ENCODE measurements at regions not wholly inside any gene's neighbourhood (a gene's known extent, or its start where the extent isn't known, plus 50 kb on each side); places are given as distances from the start of the nearest gene placed in this dataset.
"Not testable (repeated sequence)": the region's sequence is repeated elsewhere in the genome, so short reads cannot be mapped to it uniquely, and the experiment has no call there.

DNA sequence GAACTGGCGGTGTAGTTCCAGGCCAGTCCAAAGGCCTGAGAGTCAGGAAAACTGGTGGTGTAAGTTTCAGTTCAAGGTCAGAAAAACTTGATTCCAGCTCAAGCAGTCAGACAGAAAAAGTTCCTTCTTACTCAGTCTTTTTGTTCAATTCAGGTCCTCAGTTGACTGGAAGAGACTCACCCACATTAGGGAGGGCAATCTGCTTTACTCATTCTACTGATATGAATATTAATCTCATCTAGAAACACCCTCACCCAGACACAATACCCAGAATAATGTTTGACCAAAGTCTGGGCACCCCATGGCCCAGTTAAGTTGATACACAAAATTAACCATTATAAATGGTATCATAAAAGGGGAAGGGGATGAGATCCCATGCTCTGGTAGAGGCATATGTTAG lies 50.1 kb upstream of the LTA4H start:
- Mint-ChIP-seq H3K36me3 (ENCODE audit: insufficient read depth in 2 of 2) (peaks cover 9 to 12% of the 10 kb centered on the region in 2 donors), H3K27me3 (ENCODE audit: low read depth) (no peaks in the 10 kb centered on the region), H3K4me3 (no peak overlapping the region), H3K4me1 (ENCODE audit: low read depth) (no peaks in the 10 kb centered on the region), H3K9me3 (peaks cover 10 to 12% of the 10 kb centered on the region in 2 donors), H3K27ac (no peak overlapping the region)
- ATAC-seq (replicated peaks in 1 of 2) (peak in 1 of 2 donors; percentile 44), DNase-seq (no peak)

DNA sequence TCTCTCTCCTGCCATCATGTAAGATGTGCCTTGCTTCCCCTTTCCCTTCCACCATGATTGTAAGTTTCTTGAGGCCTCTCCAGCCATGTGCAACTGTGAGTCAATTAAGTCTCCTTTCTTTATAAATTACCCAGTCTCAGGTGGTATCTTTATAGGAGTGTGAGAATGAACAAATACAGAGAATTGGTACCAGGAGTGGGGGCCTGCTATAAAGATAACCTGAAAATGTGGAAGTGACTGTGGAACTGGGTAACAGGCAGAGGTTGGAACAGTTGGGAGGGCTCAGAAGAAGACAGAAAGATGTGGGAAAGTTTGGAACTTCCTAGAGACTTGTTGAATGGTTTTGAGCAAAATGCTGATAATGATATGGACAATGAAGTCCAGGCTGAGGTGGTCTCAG lies 50.8 kb upstream of the LTA4H start:
- DNase-seq; ATAC-seq (replicated peaks in 1 of 2); H3K27ac Mint-ChIP-seq; H3K27me3 Mint-ChIP-seq (ENCODE audit: low read depth); H3K4me3 Mint-ChIP-seq; H3K4me1 Mint-ChIP-seq (ENCODE audit: low read depth): not testable (repeated sequence)
- Mint-ChIP-seq H3K36me3 (ENCODE audit: insufficient read depth in 2 of 2) (peaks cover 9 to 16% of the 10 kb centered on the region in 2 donors), H3K9me3 (peaks cover 10 to 12% of the 10 kb centered on the region in 2 donors)

DNA sequence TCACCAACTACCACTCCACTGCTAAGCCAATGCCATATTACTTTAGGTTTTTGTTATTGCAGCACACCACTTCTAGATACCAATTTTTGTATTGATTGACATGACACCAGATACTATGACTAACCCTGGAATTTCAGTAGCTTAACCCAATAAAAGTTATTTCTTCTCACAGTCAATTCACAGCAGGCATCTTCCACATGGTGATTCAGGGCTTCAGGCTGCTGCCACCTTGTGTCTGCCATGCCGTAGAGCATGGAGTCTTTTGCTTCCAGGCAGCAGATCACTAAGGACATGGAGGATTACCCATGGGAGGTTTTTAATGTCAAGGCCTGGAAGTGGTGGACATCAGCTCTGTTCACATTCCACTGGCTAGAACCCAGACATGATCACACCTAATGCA lies 56.4 kb upstream of the LTA4H start:
- Mint-ChIP-seq H3K36me3 (ENCODE audit: insufficient read depth in 2 of 2) (peaks cover 6 to 7% of the 10 kb centered on the region in 2 donors), H3K27me3 (ENCODE audit: low read depth) (no peaks in the 10 kb centered on the region), H3K4me1 (ENCODE audit: low read depth) (peaks cover 18% of the 10 kb centered on the region), H3K27ac (no peak overlapping the region), H3K4me3 (no peak overlapping the region), H3K9me3 (peaks cover 4 to 5% of the 10 kb centered on the region in 2 donors)
- DNase-seq = no peak
- no peak for ATAC-seq (replicated peaks in 1 of 2)

DNA sequence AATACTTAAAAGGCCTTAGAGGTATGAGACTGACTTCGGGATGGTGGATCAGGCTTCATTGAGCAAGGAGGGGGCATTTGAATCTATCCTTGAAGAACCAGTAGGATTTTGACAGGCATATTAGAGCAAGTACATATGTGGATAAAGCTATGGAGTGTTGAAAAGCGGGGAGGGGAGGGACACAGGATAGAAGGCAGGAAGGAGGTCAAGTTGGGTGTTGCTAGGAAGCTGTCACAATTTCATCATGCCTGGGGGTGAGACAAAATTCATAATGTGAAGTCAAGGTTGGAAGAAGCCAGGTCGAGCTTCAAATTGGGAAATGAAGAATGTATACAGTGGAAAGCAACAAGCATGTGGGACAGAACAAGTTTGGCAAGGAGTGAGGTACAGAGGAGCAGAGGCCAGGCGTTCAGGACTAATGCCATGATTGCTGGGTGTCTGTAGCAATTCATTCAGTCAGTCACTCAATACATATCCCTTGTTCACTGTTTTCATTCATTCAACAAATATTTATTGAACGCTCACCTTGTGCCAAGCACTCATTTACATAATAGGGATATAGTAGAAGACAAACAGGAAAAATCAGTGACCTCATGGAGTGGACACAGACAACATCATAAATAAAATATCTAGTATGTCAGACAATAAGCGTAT lies 58.3 kb upstream of the LTA4H start:
- Mint-ChIP-seq H3K4me1 (ENCODE audit: low read depth) (peaks cover 24% of the 10 kb centered on the region), H3K27me3 (ENCODE audit: low read depth) (no peaks in the 10 kb centered on the region), H3K4me3 (no peak overlapping the region), H3K9me3 (peaks cover 4 to 7% of the 10 kb centered on the region in 2 donors), H3K36me3 (ENCODE audit: insufficient read depth in 2 of 2) (peaks cover 6 to 7% of the 10 kb centered on the region in 2 donors), H3K27ac (peak overlapping the region; percentile 3)
- DNase-seq = no peak
- no peak for ATAC-seq (replicated peaks in 1 of 2)

DNA sequence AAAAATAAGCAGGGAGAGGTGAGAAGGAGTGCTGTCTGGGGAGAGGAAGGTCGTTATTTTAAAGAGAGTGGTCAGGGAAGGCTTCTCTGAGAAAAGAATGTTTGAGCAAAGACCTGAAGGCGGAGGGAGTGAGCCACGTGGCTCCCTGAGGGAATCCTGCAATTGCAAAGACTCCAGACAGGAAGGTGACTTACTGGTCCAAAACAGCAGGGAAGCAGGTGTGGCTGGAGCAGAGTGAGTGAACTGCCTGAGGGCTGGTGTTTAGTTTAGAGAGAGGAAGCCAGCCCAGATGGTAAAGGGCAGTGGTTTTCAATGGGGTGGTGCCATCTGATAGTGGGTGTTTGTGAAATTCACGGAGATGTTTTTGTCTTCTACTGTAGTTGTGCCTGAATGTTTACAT lies 58.8 kb upstream of the LTA4H start:
- peak overlapping the region in 1 of 2 donors; percentile 49 for H3K4me3 Mint-ChIP-seq
- H3K27ac Mint-ChIP-seq = peak overlapping the region; percentile 3
- no peaks in the 10 kb centered on the region for H3K27me3 Mint-ChIP-seq (ENCODE audit: low read depth)
- ATAC-seq (replicated peaks in 1 of 2) (peak in 1 of 2 donors; percentile 54), DNase-seq (no peak)
- peaks cover 26% of the 10 kb centered on the region for H3K4me1 Mint-ChIP-seq (ENCODE audit: low read depth)
- peaks cover 6 to 7% of the 10 kb centered on the region in 2 donors for H3K36me3 Mint-ChIP-seq (ENCODE audit: insufficient read depth in 2 of 2)
- H3K9me3 Mint-ChIP-seq = peaks cover 4 to 5% of the 10 kb centered on the region in 2 donors

DNA sequence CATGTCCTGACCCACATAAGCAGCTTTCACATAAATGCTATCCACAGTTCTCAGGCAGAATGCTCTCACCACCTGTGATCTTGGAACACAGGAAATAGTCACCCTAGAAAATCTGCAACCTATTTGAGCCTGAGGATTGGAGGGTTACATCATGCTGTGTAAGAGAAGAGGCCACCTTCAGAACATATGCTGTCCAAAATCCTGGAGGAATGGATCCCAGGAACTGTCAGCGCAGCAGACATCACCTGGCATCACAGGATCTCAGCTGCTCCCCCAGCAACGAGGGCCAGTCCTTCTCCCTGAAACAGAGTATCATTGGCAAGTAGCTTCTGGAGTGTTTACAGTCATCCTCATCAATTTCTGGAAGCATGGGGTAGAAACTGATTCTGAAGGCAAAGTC lies 63.2 kb upstream of the LTA4H start:
- ATAC-seq (replicated peaks in 1 of 2) (no peak), DNase-seq (no peak)
- no peak overlapping the region for H3K4me3 Mint-ChIP-seq
- no peaks in the 10 kb centered on the region for H3K27me3 Mint-ChIP-seq (ENCODE audit: low read depth)
- no peak overlapping the region for H3K27ac Mint-ChIP-seq
- peaks cover 36% of the 10 kb centered on the region for H3K4me1 Mint-ChIP-seq (ENCODE audit: low read depth)
- H3K36me3 Mint-ChIP-seq (ENCODE audit: insufficient read depth in 2 of 2) = no peaks in the 10 kb centered on the region
- H3K9me3 Mint-ChIP-seq = peaks cover 0 to 2% of the 10 kb centered on the region in 2 donors

DNA sequence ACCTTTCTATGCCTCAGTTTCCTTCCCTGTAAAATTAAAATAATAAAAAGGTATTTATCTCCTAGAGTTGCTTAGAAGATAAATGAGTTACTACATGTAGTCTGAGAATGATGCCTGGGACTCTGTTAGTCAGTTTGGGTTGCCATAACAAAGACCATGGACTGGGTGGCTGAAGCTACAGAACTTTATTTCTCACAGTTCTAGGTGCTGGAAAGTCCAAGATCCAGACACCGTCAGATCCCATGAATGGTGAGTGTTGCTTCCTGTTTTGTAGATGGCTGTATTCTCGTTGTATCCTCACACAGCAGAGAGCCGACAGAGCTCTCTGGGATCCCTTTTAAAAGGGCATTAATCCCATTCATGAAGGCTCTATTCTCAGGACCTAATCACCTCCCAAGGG lies 64.0 kb upstream of the LTA4H start:
- H3K36me3 Mint-ChIP-seq (ENCODE audit: insufficient read depth in 2 of 2) = no peaks in the 10 kb centered on the region
- DNase-seq = no peak
- H3K4me1 Mint-ChIP-seq (ENCODE audit: low read depth) = peaks cover 28% of the 10 kb centered on the region
- no peak overlapping the region for H3K27ac Mint-ChIP-seq
- peaks cover 0 to 2% of the 10 kb centered on the region in 2 donors for H3K9me3 Mint-ChIP-seq
- no peak overlapping the region for H3K4me3 Mint-ChIP-seq
- no peak for ATAC-seq (replicated peaks in 1 of 2)
- H3K27me3 Mint-ChIP-seq (ENCODE audit: low read depth) = no peaks in the 10 kb centered on the region

DNA sequence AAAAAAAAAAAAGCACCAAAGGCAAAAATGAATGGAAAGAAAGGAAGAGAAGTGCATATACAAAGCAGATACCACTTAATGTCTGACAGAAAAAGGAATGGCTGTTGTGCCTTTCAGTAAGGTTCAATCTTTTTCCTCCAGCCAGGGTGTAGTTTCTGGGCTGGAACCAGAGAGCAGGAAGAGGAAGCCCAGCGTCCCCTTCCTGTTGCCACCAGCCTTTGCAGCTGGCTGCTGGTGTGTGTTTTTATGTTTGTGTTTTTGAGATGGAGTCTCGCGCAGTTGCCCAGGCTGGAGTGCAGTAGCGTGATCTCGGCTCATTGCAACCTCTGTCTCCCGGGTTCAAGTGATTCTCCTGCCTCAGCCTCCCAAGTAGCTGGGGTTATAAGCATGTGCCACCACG lies 64.6 kb upstream of the LTA4H start:
- Mint-ChIP-seq H3K27me3 (ENCODE audit: low read depth) (no peaks in the 10 kb centered on the region), H3K9me3 (peaks cover 0 to 2% of the 10 kb centered on the region in 2 donors), H3K36me3 (ENCODE audit: insufficient read depth in 2 of 2) (no peaks in the 10 kb centered on the region), H3K4me1 (ENCODE audit: low read depth) (peaks cover 23% of the 10 kb centered on the region), H3K4me3 (no peak overlapping the region), H3K27ac (no peak overlapping the region)
- no peak for ATAC-seq (replicated peaks in 1 of 2)
- DNase-seq = no peak

DNA sequence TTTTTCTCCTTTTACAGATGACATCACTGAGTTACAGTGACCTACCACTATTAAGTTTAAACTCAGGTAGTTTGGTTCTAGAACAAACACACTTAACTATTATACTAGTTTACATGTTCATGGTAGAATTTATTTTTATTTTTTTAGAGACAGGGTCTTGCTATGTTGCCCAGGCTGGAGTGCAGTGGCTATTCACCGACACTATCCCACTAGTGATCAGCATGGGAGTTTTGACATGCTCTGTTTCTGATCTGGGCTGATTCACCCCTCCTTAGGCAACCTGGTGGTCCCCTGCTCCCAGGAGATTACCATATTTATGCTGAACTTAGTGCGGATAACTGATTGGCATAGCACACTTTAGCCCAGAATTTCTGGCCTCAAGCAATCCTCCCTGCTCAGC lies 66.4 kb upstream of the LTA4H start:
- no peak for DNase-seq
- H3K36me3 Mint-ChIP-seq (ENCODE audit: insufficient read depth in 2 of 2) = no peaks in the 10 kb centered on the region
- no peak overlapping the region for H3K4me3 Mint-ChIP-seq
- peaks cover 22% of the 10 kb centered on the region for H3K4me1 Mint-ChIP-seq (ENCODE audit: low read depth)
- ATAC-seq (replicated peaks in 1 of 2) = no peak
- no peaks in the 10 kb centered on the region for H3K27me3 Mint-ChIP-seq (ENCODE audit: low read depth)
- peaks cover 0 to 2% of the 10 kb centered on the region in 2 donors for H3K9me3 Mint-ChIP-seq
- H3K27ac Mint-ChIP-seq = no peak overlapping the region

DNA sequence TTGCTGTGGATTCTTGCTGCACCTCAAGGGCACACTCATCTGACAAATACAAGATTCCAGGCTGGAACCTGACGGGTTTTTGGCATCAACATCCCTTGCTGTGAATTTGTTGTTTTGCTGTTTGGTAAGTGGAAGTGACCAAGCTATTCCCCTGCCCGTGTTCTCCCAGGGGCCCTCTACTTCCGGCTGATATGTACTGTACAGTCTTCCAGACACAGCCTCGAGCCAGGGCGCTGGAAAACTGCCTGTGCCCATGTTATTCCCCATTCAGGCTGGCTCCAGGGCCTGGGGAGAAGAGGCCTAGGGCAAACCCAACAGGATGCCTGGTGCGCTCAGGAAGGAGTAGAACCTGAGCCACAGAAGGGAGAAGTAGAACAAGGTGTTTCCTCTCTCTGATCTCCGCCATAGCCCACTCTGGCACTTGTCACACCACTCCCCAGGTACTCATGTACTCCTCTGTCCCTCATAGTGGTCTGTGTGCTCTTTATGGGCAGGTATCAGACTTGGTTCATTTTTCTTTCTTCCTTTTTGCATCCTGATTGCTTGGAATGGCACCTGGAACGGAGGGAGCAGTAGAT lies 67.8 kb upstream of the LTA4H start:
- Mint-ChIP-seq H3K36me3 (ENCODE audit: insufficient read depth in 2 of 2) (no peaks in the 10 kb centered on the region), H3K27me3 (ENCODE audit: low read depth) (no peaks in the 10 kb centered on the region)

DNA sequence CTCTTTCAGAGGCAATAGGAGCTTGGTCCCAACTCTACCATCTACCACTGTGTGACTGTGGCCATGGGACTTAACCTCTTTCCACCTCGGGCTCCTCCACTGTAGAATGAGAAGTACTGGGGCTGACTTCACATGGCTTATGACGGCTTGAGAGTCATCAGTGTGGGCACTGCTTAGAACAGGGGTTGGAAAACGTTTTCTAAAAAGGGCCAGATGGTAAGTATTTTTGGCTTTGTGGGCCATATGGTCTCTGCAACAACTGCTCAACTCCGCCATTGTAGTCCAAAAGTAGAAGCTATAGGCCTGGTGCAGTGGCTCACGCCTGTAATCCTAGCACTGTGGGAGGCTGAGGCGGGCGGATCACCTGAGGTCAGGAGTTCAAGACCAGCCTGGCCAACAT lies 69.2 kb upstream of the LTA4H start:
- no peaks in the 10 kb centered on the region for H3K27me3 Mint-ChIP-seq (ENCODE audit: low read depth)
- ATAC-seq (replicated peaks in 1 of 2) = no peak
- peaks cover 21% of the 10 kb centered on the region for H3K4me1 Mint-ChIP-seq (ENCODE audit: low read depth)

More for the DNA sequence above, 67.8 kb upstream of the LTA4H start:
- no peak overlapping the region for H3K27ac Mint-ChIP-seq
- DNase-seq (no peak), ATAC-seq (replicated peaks in 1 of 2) (no peak)
- no peaks in the 10 kb centered on the region for H3K9me3 Mint-ChIP-seq
- no peak overlapping the region for H3K4me3 Mint-ChIP-seq
- peaks cover 26% of the 10 kb centered on the region for H3K4me1 Mint-ChIP-seq (ENCODE audit: low read depth)

DNA sequence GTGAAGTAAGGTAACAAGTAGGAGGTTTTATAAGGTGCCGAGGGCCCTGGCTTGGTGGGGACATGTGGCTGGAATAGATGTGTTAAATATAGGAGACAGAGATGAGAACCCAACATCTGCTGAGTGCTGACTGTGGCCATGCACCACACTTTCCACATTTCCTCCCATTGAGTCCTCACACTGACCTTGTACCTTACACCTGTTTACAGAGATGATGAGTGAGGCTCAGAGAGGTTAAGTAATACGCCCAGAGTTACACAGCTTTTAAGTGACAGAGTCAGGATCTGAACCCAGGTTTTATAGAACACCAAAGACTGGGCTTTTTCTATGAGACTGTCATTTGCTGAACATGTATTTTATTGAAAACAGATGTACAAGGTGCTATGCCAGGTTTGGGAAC lies 70.8 kb upstream of the LTA4H start:
- peaks cover 8% of the 10 kb centered on the region for H3K4me1 Mint-ChIP-seq (ENCODE audit: low read depth)
- no peaks in the 10 kb centered on the region for H3K36me3 Mint-ChIP-seq (ENCODE audit: insufficient read depth in 2 of 2)
- ATAC-seq (replicated peaks in 1 of 2) (no peak), DNase-seq (no peak)
- H3K27ac Mint-ChIP-seq = peak overlapping the region; percentile 9
- H3K4me3 Mint-ChIP-seq = no peak overlapping the region
- H3K9me3 Mint-ChIP-seq = no peaks in the 10 kb centered on the region
- no peaks in the 10 kb centered on the region for H3K27me3 Mint-ChIP-seq (ENCODE audit: low read depth)

More for the DNA sequence above, 69.2 kb upstream of the LTA4H start:
- H3K36me3 Mint-ChIP-seq (ENCODE audit: insufficient read depth in 2 of 2) = no peaks in the 10 kb centered on the region
- no peak for DNase-seq
- no peaks in the 10 kb centered on the region for H3K9me3 Mint-ChIP-seq
- no peak overlapping the region for H3K27ac Mint-ChIP-seq
- H3K4me3 Mint-ChIP-seq = no peak overlapping the region

DNA sequence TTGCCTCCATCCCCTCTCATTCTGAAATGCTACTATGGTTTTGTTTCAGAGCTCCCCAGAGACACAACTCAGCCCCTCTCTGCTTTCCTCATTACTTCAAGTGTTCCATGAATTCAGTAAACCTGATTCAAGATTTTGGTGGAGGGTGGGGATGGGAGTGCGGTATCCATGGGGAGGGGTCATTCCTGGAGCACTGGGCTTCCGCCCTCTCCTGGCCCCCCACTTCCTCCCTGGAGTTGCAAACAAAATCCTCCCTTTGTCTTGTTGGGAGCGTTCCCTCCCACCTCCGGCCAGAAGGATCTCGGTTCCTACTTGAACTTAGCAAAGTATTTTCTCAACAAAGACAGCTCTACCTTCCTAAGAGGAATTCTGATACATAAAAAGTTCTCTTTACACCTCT lies 71.8 kb upstream of the LTA4H start:
- Mint-ChIP-seq H3K27ac (no peak overlapping the region), H3K4me1 (ENCODE audit: low read depth) (peaks cover 8% of the 10 kb centered on the region), H3K27me3 (ENCODE audit: low read depth) (no peaks in the 10 kb centered on the region), H3K36me3 (ENCODE audit: insufficient read depth in 2 of 2) (no peaks in the 10 kb centered on the region), H3K4me3 (no peak overlapping the region), H3K9me3 (no peaks in the 10 kb centered on the region)
- DNase-seq (no peak), ATAC-seq (replicated peaks in 1 of 2) (no peak)

DNA sequence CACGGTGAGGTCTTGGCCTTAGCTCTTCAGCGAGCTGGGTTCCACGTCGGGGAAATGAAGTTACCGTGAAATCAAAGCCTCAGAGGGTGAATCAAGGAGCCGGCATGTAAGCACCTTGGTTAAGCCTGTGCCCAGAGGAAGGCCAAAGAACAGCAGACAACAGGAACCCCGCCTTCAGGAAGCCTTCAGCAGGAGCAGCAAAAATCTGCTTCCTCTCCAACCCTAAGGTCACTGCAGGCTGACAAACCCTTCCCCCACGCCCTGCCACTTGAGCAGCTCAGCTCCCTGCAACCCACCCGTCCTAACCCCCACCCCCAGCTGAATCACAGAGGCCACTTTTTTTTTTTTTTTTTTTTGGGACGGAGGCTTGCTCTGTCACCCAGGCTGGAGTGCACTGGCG lies 72.9 kb upstream of the LTA4H start:
- Mint-ChIP-seq H3K4me3 (peak overlapping the region; percentile 43 to 57), H3K27me3 (ENCODE audit: low read depth) (no peaks in the 10 kb centered on the region), H3K9me3 (no peaks in the 10 kb centered on the region), H3K36me3 (ENCODE audit: insufficient read depth in 2 of 2) (no peaks in the 10 kb centered on the region), H3K4me1 (ENCODE audit: low read depth) (peaks cover 8% of the 10 kb centered on the region), H3K27ac (peak overlapping the region; percentile 49)
- DNase-seq (peak; percentile 16 to 29), ATAC-seq (replicated peaks in 1 of 2) (peak; percentile 62 to 71)

All from activated T-cell treated with anti-CD3 and anti-CD28 coated beads, Interleukin-2, amount 50 U/mL, for 72 hours (primary cell).